ENCODE measurements at regions not wholly inside any gene's neighbourhood (a gene's known extent, or its start where the extent isn't known, plus 50 kb on each side); places are given as distances from the start of the nearest gene placed in this dataset.

GRCh38 chr5:124310453-124310852 is 436.0 kb downstream of the ZNF608 start:
- DNase-seq (ENCODE audit: insufficient read length, low spot score): no peak
- FAIRE-seq: no peak
- no peak for TF ChIP-seq POLR2A (IDR thresholded peaks at IDR 0.05; ENCODE audit: low read depth, low read length)

DNA sequence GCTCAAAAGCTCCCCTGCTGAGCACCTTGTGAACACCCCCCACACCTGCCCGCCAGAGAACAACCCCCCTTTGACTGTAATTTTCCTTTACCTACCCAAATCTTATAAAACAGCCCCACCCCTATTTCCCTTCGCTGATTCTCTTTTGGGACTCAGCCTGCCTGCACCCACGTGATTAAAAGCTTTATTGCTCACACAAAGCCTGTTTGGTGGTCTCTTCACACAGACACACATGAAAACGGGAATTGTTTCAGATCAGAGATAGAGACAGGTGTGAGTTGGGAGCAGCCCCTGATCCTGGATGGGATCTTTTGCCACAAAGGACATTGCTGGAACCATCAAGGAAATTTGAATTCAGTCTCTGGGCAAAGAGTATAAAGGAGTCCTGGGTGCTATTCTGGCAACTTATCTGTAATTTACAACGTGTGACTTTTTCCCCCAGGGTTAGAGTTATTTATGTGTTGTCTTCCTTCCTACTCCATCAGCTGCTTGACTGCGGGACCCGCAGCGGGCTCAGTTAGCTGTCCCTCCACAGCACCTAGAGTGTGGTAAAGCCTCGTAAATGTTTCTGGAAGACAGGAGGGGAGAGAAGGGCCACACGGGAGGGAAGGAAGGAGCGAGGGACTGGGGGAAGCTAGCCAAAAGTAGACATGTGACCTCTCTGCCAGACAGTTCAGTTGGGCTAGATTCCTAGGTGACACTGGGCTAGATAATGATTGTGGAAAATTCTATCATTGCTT is 437.0 kb downstream of the ZNF608 start:
- TF ChIP-seq POLR2A (IDR thresholded peaks at IDR 0.05; ENCODE audit: low read depth, low read length): no peak
- FAIRE-seq (no peak), DNase-seq (ENCODE audit: insufficient read length, low spot score) (no peak)

GRCh38 chr5:124303366-124303765 is 443.1 kb downstream of the ZNF608 start:
- FAIRE-seq (no peak), DNase-seq (ENCODE audit: insufficient read length, low spot score) (no peak)
- no peak for TF ChIP-seq POLR2A (IDR thresholded peaks at IDR 0.05; ENCODE audit: low read depth, low read length)

DNA sequence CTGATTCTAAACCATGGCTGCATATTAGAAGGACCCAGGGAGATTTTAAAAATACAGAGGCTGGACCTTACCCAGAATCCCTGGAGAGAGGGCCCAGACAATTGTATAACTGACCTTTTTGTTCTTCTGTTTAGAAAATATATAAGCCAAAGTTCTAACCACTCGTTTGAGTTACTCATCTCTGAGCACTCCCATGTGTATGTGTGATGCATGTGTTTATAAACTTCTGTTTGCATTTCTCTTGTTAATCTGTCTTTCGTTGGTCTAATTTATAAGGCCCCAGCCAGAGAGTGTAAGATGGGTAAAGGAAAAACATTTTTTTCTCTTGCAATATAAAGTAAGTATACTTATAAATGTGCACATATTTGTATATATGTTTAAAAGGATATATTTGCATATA is 443.9 kb downstream of the ZNF608 start:
- no peak for DNase-seq (ENCODE audit: insufficient read length, low spot score)
- no peak for TF ChIP-seq POLR2A (IDR thresholded peaks at IDR 0.05; ENCODE audit: low read depth, low read length)
- FAIRE-seq: no peak

DNA sequence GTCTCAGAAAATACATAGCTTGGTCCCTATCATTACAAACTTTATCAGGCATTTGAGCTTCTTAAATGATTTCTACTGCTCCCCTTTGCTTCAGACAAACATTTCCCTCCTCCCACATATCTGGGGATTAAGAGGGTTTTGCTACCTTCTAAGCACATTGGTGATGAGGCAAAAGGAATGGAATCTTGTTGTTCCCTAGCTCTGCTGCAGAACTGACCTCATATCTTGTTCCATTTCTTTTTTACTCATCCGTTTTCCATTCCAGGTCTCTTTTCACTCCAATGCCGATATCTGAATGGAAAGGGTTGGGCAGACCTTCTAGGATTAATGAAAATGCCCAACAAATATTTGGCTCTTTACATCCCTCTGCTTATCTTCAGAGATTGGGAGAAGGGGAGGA is 444.6 kb downstream of the ZNF608 start:
- FAIRE-seq (no peak), DNase-seq (ENCODE audit: insufficient read length, low spot score) (no peak)
- TF ChIP-seq POLR2A (IDR thresholded peaks at IDR 0.05; ENCODE audit: low read depth, low read length): no peak

DNA sequence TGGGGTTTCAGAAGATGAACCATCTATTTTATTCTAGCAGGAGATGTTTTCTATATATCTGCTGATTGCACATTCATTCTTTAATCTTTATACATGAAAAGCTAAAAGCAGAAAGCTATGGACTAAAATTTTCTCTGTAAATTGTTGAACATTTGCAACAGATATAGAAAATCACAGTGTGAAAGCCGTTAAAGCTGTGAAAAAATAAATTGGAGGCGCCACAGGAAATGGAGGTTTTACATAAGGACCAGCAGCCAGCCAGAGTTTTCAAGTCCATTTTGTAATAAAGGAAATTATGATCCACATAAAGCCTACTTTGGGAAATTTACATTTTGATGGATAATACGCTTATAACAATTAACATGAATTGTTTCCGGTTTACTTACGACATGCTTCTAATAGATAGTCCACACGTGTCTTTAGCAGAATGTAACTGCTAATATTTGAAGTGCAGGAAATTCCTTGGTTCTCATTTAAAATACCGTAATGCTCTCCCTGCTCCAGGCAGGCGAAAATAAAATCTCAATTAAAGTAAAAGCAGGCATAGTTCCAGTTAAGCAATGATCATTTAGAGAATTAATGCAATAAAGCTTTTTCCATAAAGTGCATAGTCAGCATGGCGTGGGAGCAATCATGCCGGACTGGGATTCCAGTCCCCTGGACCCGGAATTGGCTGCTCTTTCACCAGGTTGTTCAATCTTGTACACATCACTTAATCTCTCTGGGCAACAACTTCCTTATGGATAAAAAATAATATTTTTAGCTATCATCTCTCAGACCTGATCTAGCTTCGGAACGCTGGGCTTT is 445.4 kb downstream of the ZNF608 start:
- DNase-seq (ENCODE audit: insufficient read length, low spot score) (no peak), FAIRE-seq (no peak)
- TF ChIP-seq POLR2A (IDR thresholded peaks at IDR 0.05; ENCODE audit: low read depth, low read length): no peak

DNA sequence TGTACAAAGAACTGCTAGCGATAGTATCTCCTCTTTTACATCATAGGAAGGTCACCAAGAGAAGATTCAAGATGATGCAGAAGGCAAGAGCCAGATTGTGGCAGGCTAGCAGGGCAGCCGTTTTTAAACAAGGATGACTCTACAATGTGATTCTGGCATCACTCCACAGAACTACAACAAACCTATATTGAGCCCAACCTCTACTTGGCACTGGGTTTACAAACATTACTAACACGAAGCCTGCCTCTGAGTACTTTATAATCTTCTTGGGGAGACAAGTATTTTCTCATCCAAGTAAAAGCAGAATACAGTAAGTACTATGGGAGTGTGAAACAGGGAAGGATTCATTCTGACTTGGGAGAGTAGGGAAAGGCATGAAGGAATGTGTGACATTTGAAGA is 448.6 kb downstream of the ZNF608 start:
- TF ChIP-seq POLR2A (IDR thresholded peaks at IDR 0.05; ENCODE audit: low read depth, low read length): no peak
- FAIRE-seq (no peak), DNase-seq (ENCODE audit: insufficient read length, low spot score) (no peak)

DNA sequence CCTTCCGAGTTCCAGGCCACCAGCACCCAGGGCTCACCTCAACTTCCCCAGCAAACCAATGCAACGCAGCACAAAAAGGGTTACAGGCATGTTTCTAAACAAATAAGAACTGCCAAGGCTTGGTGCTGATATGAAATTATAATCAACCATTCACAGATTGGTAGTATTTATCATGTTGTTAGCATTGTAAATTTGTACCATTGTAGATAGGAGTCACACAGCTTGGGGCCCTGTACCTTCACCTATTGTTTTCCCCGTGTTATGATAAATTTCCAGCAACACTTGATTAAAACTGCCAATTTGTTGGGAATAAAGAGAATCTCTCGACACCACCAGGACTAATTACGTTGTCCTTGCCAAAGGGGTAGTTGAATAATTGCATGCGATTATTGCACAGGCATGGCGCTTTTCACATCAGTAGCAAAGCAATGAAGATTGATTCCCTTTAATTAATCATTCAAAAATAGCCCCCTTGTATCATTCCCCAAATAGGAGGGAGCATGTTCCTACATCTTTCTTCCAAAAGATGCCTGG is 454.1 kb downstream of the ZNF608 start:
- FAIRE-seq (no peak), DNase-seq (ENCODE audit: insufficient read length, low spot score) (no peak)
- no peak for TF ChIP-seq POLR2A (IDR thresholded peaks at IDR 0.05; ENCODE audit: low read depth, low read length)

- DNase-seq (ENCODE audit: insufficient read length, low spot score): no peak
- no peak for TF ChIP-seq POLR2A (IDR thresholded peaks at IDR 0.05; ENCODE audit: low read depth, low read length)
- no peak for FAIRE-seq
Observed at GRCh38 chr5:124289641-124290311, 456.7 kb downstream of the ZNF608 start.

DNA sequence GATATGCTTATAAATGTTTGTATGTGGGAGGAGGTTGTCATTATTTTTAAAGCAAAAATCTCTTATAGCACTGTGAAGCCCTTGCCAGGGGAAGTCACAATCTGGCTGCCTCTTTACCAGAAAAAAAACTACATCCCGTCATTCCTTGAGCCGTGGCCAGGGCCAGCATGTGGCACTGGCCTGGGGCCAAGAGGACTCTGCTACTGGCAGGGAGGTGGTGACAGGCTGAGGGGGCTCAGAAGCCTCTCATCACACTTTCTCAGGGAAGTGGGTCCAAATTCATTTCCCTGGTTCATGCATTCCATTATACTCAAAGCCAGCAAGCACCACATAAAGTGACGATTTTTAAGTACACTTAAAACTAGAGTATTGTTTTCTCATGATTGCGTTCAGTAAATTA is 457.3 kb downstream of the ZNF608 start:
- FAIRE-seq (no peak), DNase-seq (ENCODE audit: insufficient read length, low spot score) (no peak)
- TF ChIP-seq POLR2A (IDR thresholded peaks at IDR 0.05; ENCODE audit: low read depth, low read length): no peak

- no peak for TF ChIP-seq POLR2A (IDR thresholded peaks at IDR 0.05; ENCODE audit: low read depth, low read length)
- FAIRE-seq (no peak), DNase-seq (ENCODE audit: insufficient read length, low spot score) (no peak)
Observed at GRCh38 chr5:124287813-124288212, 458.6 kb downstream of the ZNF608 start.

GRCh38 chr5:124285733-124286132 is 460.7 kb downstream of the ZNF608 start:
- FAIRE-seq (no peak), DNase-seq (ENCODE audit: insufficient read length, low spot score) (no peak)
- no peak for TF ChIP-seq POLR2A (IDR thresholded peaks at IDR 0.05; ENCODE audit: low read depth, low read length)

DNA sequence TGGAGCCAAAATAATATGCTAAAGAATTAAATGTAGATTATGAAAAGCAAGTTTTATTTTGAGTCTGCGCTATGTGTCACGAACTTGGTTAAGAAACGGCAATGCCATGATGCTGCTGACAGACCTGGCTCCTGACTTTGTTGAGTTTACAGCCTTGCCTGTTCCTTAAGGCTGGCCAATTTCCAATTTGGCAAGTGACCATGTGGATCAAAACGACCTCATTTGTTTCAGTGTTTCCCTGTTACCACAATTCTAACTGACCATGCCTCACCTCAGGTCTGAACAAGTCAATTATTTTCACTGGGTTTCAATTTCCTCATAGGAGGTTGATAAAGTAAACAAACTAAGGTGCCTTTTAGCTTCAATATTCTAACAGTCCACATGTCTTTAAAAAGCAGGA is 461.4 kb downstream of the ZNF608 start:
- FAIRE-seq (no peak), DNase-seq (ENCODE audit: insufficient read length, low spot score) (no peak)
- TF ChIP-seq POLR2A (IDR thresholded peaks at IDR 0.05; ENCODE audit: low read depth, low read length): no peak

GRCh38 chr5:124283031-124283430 is 463.4 kb downstream of the ZNF608 start:
- TF ChIP-seq POLR2A (IDR thresholded peaks at IDR 0.05; ENCODE audit: low read depth, low read length): no peak
- no peak for FAIRE-seq
- DNase-seq (ENCODE audit: insufficient read length, low spot score): no peak
